Pancreas (tissue), 10 donors: ENCODE measurements at regions not wholly inside any gene's neighbourhood (a gene's known extent, or its start where the extent isn't known, plus 50 kb on each side); places are given as distances from the start of the nearest gene placed in this dataset.
"Not testable (repeated sequence)": the region's sequence is repeated elsewhere in the genome, so short reads cannot be mapped to it uniquely, and the experiment has no call there.

Experiments
- ATAC-seq, 4 donors: fragments of 200-7000 bp; cut with Tn5 transposase; one replicate each; pipeline versions ENCODE4 v1.8.0 to v1.9.1; 2020; ENCODE audit warnings: mild to moderate bottlenecking in 4 of 4, moderate library complexity in 4 of 4
- DNase-seq, 6 donors: peaks; one replicate each; pipeline ENCODE4 v3.0.0-alpha.2; 2020
- FAIRE-seq: peaks from 2 replicates; lab custom pipeline; 2012; peaks lifted over from hg19 to GRCh38; lab: Jason Lieb, UNC
- H3K27ac ChIP-seq, 4 donors: fragments of 200-600 bp; sonication (generic); 1 replicate in 3 of 4; 2 replicates in 1 of 4; pipeline versions ENCODE4 v1.5.0 to v1.8.0; 2020
- H3K27me3 ChIP-seq, 4 donors: fragments of 200-600 bp; one replicate each; pipeline ENCODE4 v1.8.0; 2021
- H3K36me3 ChIP-seq, 3 donors: fragments of 200-600 bp; sonication (generic) in 1 of 3; one replicate each; pipeline versions ENCODE4 v1.5.0 to v1.8.0; 2020 to 2021
- H3K4me1 ChIP-seq, 3 donors: fragments of 200-600 bp; one replicate each; pipeline ENCODE4 v1.8.0; 2021
- H3K4me3 ChIP-seq, 4 donors: fragments of 200-600 bp; sonication (generic) in 2 of 4; one replicate each; pipeline versions ENCODE4 v1.5.0 to v1.8.0; 2020 to 2021
- H3K9me3 ChIP-seq, 4 donors: fragments of 200-600 bp; one replicate each; pipeline ENCODE4 v1.8.0; 2021
- WGBS, 2 donors: extraction: QIAGEN DNeasy Blood & Tissue Kit; methylation state at CpG; one replicate each; pipeline ENCODE4 v1.1.7; 2013; 5-methylcytosine and 5-hydroxymethylcytosine counted together
- intact Hi-C, 3 donors: fragments of 100-400 bp; cut with DNase I; formaldehyde crosslinking; loops; one replicate each; pipeline versions ENCODE4 v1.11.1 to v1.14.2; 2022
- TF ChIP-seq, protein P1 (sequence below), 4 donors: fragments of 200-600 bp; sonication (generic) in 3 of 4; IDR thresholded peaks; one replicate each; pipeline versions ENCODE4 v1.5.0 to v1.8.0; 2021; ENCODE audit warnings: antibody characterized with exemption in 4 of 4
- donor health status: healthy with polysubstance abuse.
- donor health status: DM: no; HTN: no; CAD: no; lungs with moderate emphysema.
- donor health status: DM: no; HTN: no; CAD: no.
- donor health status: control.
- donor health status: control.
- donor health status: Bipolar disorder and iron deficiency.
- donor health status: DM: yes; HTN: yes; CAD: no.
- donor health status: DM: no; HTN: no; CAD: no.
- donor health status: DM: no; HTN: no; CAD: no.
- donor health status: DM: yes; HTN: yes; CAD: no.

DNA sequence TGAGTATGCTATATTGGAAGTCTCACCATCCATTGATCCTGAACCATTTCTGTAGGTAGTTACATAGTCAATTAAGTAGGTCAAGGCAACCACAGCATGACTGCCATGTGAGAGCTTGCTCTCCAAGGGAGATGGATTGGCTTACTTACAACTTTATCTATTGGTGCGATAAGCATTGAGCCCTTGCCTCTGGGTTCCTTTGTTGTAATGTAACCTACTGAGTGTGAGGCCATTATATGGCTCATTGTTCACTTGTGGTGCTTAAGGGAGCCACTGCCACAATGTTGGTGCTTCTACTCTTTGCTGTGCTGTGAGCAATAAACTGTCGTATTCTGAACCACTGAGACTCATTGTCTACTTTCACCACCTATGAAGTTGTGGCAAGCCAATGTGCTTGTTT, 510.6 kb upstream of the ITGA1 start:
- Histone ChIP-seq H3K27ac (no peak overlapping the region), H3K4me3 (no peak overlapping the region), H3K36me3 (no peaks in the 10 kb centered on the region), H3K4me1 (no peaks in the 10 kb centered on the region), H3K27me3 (no peaks in the 10 kb centered on the region), H3K9me3 (no peaks in the 10 kb centered on the region)
- no peak for DNase-seq
- WGBS, 2 donors: 55 to 60% methylated on average over 2 of the region's 2 CpGs
- intact Hi-C loops: no loop called here
- TF ChIP-seq, protein P1, sequence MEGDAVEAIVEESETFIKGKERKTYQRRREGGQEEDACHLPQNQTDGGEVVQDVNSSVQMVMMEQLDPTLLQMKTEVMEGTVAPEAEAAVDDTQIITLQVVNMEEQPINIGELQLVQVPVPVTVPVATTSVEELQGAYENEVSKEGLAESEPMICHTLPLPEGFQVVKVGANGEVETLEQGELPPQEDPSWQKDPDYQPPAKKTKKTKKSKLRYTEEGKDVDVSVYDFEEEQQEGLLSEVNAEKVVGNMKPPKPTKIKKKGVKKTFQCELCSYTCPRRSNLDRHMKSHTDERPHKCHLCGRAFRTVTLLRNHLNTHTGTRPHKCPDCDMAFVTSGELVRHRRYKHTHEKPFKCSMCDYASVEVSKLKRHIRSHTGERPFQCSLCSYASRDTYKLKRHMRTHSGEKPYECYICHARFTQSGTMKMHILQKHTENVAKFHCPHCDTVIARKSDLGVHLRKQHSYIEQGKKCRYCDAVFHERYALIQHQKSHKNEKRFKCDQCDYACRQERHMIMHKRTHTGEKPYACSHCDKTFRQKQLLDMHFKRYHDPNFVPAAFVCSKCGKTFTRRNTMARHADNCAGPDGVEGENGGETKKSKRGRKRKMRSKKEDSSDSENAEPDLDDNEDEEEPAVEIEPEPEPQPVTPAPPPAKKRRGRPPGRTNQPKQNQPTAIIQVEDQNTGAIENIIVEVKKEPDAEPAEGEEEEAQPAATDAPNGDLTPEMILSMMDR (IDR thresholded peaks at IDR 0.05): no peak
- no peak for FAIRE-seq
- ATAC-seq: no peak

DNA sequence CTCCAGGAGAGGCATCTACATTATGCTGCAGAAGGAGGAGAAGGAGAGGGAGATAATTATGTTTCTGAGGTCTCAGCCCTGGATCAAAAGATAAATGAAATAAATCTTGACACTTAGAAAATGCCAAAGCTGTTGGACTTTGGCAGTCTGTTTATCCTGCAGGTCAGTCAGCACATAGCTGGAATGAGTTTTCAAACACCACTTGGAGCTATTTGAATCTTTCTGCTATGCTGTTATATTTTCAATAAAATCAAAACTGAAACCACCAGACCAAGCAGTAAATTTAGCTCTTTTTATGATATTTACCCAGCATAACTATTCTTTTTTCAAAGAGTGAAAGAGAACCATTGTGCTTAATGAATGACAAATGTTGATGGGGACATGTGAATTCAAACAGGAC, 505.1 kb upstream of the ITGA1 start:
- Histone ChIP-seq H3K27me3 (no peaks in the 10 kb centered on the region), H3K27ac (no peak overlapping the region), H3K4me1 (peaks cover 0 to 6% (median 0%) of the 10 kb centered on the region in 3 donors), H3K4me3 (no peak overlapping the region), H3K36me3 (no peaks in the 10 kb centered on the region), H3K9me3 (no peaks in the 10 kb centered on the region)
- FAIRE-seq (no peak), DNase-seq (no peak), ATAC-seq (peak in 3 of 4 donors; percentile 15 to 57 (median 55))
- TF ChIP-seq, protein P1 (IDR thresholded peaks at IDR 0.05): no peak
- intact Hi-C loops: no loop called here

DNA sequence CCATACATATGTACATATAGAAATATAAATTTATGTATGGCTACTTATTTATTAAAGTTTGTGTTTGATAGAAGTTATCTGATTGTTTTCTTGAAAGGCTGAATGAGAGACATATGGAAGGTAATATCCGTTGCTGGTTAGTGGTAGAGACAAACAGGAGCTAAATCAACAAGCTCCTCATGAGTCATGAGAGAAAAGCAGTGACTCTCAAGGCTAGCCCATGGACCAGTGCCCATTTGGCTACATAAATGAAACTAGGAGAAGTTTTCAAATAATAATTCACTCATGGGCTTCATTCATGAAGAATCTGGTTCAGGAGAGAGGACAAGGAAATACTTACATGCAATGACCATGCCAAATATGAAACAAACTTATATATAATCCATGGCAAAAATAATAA, 504.5 kb upstream of the ITGA1 start:
- ATAC-seq: peak; percentile 89 to 99 (median 98)
- TF ChIP-seq, protein P1 (IDR thresholded peaks at IDR 0.05): no peak
- no peak for FAIRE-seq
- peak in 5 of 6 donors; percentile 58 to 76 (median 73) for DNase-seq
- WGBS, 2 donors: 21 to 37% methylated on average over 1 of the region's 1 CpG
- peaks cover 0 to 6% (median 0%) of the 10 kb centered on the region in 3 donors for H3K4me1 ChIP-seq
- H3K27me3 ChIP-seq: no peaks in the 10 kb centered on the region
- no peaks in the 10 kb centered on the region for H3K36me3 ChIP-seq
- intact Hi-C loops: no loop called here
- no peak overlapping the region for H3K27ac ChIP-seq
- H3K9me3 ChIP-seq: no peaks in the 10 kb centered on the region
- no peak overlapping the region for H3K4me3 ChIP-seq

DNA sequence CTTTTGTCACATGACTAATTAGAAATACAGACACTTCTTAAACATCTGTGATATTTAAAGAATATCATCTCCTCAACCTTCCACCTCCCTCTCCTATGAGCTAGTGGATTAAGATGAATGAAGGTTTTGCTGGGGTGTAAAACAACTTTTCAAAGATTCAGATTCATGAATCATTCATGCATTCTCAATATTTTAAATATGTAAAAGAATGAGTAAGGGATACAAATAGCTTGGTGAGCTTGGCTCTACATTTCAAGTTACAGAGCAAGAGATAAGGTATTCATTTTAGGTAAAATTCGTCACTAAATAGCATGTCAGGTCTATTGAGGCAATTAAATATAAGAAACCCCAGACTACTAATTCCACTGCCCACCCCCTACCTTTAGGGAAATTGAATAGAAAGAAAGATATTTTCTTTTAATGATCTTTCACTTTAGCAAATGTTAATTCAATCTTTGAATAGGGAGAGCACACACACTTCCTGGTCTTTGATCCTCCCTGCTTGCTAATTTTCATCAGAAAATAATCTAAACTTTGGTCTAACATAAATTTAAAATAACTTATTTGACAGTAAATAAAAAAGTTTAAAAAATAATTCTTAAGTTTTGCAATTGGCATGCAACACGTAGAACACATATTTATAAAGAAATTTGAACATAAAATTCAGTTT, 486.9 kb upstream of the ITGA1 start:
- Histone ChIP-seq H3K9me3 (no peaks in the 10 kb centered on the region), H3K4me3 (no peak overlapping the region), H3K27me3 (no peaks in the 10 kb centered on the region), H3K4me1 (no peaks in the 10 kb centered on the region), H3K36me3 (no peaks in the 10 kb centered on the region), H3K27ac (no peak overlapping the region)
- no peak for FAIRE-seq
- no peak for DNase-seq
- intact Hi-C loops: no loop called here
- TF ChIP-seq, protein P1 (IDR thresholded peaks at IDR 0.05): no peak
- ATAC-seq: no peak
- 30 to 47% methylated on average over 2 of the region's 2 CpGs for WGBS, 2 donors

DNA sequence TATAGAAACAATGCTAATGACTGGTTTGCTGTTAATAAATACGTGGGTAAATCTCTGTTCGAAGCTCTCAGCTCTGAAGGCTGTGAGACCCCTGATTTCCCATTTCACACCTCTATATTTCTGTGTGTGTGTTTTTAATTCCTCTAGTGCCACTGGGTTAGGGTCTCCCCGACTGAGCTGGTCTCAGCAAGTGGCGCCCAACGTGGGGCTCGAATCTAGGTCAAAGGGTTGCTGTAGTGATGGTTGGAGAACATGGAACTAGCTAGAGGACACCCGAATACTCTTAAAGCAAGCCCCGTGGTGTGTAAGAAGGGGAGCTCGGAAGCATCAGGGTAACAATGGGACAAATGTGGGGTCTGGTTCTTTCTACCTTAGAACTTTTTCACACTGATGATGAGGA, 482.9 kb upstream of the ITGA1 start:
- H3K9me3 ChIP-seq, FAIRE-seq, ATAC-seq, intact Hi-C loops, H3K27me3 ChIP-seq, H3K36me3 ChIP-seq, DNase-seq, H3K4me3 ChIP-seq, H3K27ac ChIP-seq, H3K4me1 ChIP-seq: not testable (repeated sequence)
- WGBS, 2 donors: 51 to 69% methylated on average over 9 of the region's 9 CpGs
